ENCODE measurements at regions not wholly inside any gene's neighbourhood (a gene's known extent, or its start where the extent isn't known, plus 50 kb on each side); places are given as distances from the start of the nearest gene placed in this dataset.

GRCh38 chr2:191530618-191531017 lies 147.3 kb upstream of the NABP1 start:
- intact Hi-C loops (cut with DNase I) = no loop called here
- DNase-seq (no peak), ATAC-seq (no peak)
- H3K27me3 ChIP-seq = no peaks in the 10 kb centered on the region
- H3K9me3 ChIP-seq = no peaks in the 10 kb centered on the region
- no peaks in the 10 kb centered on the region for H3K36me3 ChIP-seq
- no peaks in the 10 kb centered on the region for H3K4me1 ChIP-seq
- H3K27ac ChIP-seq = no peak overlapping the region
- TF ChIP-seq CTCF (IDR thresholded peaks at IDR 0.05) = no peak
- no peak overlapping the region for H3K4me3 ChIP-seq

GRCh38 chr2:191533693-191534180 lies 144.2 kb upstream of the NABP1 start:
- ATAC-seq (no peak), DNase-seq (no peak)
- H3K4me1 ChIP-seq = no peaks in the 10 kb centered on the region
- intact Hi-C loops (cut with DNase I) = no loop called here
- no peaks in the 10 kb centered on the region for H3K9me3 ChIP-seq
- H3K27ac ChIP-seq = no peak overlapping the region
- no peaks in the 10 kb centered on the region for H3K36me3 ChIP-seq
- H3K4me3 ChIP-seq = no peak overlapping the region
- no peaks in the 10 kb centered on the region for H3K27me3 ChIP-seq
- no peak for TF ChIP-seq CTCF (IDR thresholded peaks at IDR 0.05)

GRCh38 chr2:191537921-191538320 lies 140.0 kb upstream of the NABP1 start:
- Histone ChIP-seq H3K27ac (no peak overlapping the region), H3K36me3 (no peaks in the 10 kb centered on the region), H3K4me1 (no peaks in the 10 kb centered on the region), H3K9me3 (no peaks in the 10 kb centered on the region), H3K27me3 (no peaks in the 10 kb centered on the region), H3K4me3 (no peak overlapping the region)
- no peak for TF ChIP-seq CTCF (IDR thresholded peaks at IDR 0.05)
- no peak for ATAC-seq
- intact Hi-C loops (cut with DNase I) = no loop called here
- DNase-seq = no peak

GRCh38 chr2:191538334-191538903 lies 139.5 kb upstream of the NABP1 start:
- intact Hi-C loops (cut with DNase I) = no loop called here
- no peak for TF ChIP-seq CTCF (IDR thresholded peaks at IDR 0.05)
- Histone ChIP-seq H3K4me1 (no peaks in the 10 kb centered on the region), H3K27me3 (no peaks in the 10 kb centered on the region), H3K27ac (no peak overlapping the region), H3K36me3 (no peaks in the 10 kb centered on the region), H3K4me3 (no peak overlapping the region), H3K9me3 (no peaks in the 10 kb centered on the region)
- ATAC-seq = no peak
- no peak for DNase-seq

GRCh38 chr2:191539068-191539467 lies 138.9 kb upstream of the NABP1 start:
- no peak for DNase-seq
- no peaks in the 10 kb centered on the region for H3K9me3 ChIP-seq
- H3K36me3 ChIP-seq = no peaks in the 10 kb centered on the region
- H3K4me3 ChIP-seq = no peak overlapping the region
- intact Hi-C loops (cut with DNase I) = no loop called here
- H3K27me3 ChIP-seq = no peaks in the 10 kb centered on the region
- H3K27ac ChIP-seq = no peak overlapping the region
- H3K4me1 ChIP-seq = no peaks in the 10 kb centered on the region
- peak; percentile 54 for TF ChIP-seq CTCF (IDR thresholded peaks at IDR 0.05)
- no peak for ATAC-seq

- H3K27ac ChIP-seq = no peak overlapping the region
- H3K4me1 ChIP-seq = no peaks in the 10 kb centered on the region
- H3K27me3 ChIP-seq = no peaks in the 10 kb centered on the region
- intact Hi-C loops (cut with DNase I) = no loop called here
- no peak for DNase-seq
- H3K4me3 ChIP-seq = no peak overlapping the region
- H3K36me3 ChIP-seq = no peaks in the 10 kb centered on the region
- peaks cover 3% of the 10 kb centered on the region for H3K9me3 ChIP-seq
- TF ChIP-seq CTCF (IDR thresholded peaks at IDR 0.05) = no peak
- ATAC-seq = no peak
Measured at GRCh38 chr2:191540681-191541080, 137.3 kb upstream of the NABP1 start.
